CD14-positive monocyte (primary cell): ENCODE measurements at regions not wholly inside any gene's neighbourhood (a gene's known extent, or its start where the extent isn't known, plus 50 kb on each side); places are given as distances from the start of the nearest gene placed in this dataset.

ENCODE experiments used
- DNase-seq, 3 donors: peaks; one replicate each; pipeline ENCODE4 v3.0.0-alpha.2; 2011 to 2022
- H2AFZ ChIP-seq: 2 replicates; pipeline ENCODE4 v1.6.0; 2012; ENCODE audit warnings: mild to moderate bottlenecking, low read depth, low read length, inconsistent platforms; ENCODE audit not compliant: insufficient read depth, poor library complexity, severe bottlenecking
- H3K27ac ChIP-seq, 2 donors: 1 replicate in 1 of 2; 2 replicates in 1 of 2; pipeline ENCODE4 v1.5.1; 2012 to 2013; ENCODE audit warnings: low read length in 2 of 2, control low read depth in 1 of 2, inconsistent platforms in 1 of 2, low read depth in 1 of 2, mild to moderate bottlenecking in 1 of 2
- H3K27me3 ChIP-seq, 2 donors: one replicate each; pipeline versions ENCODE4 v1.6.0 to v1.6.1; 2011 to 2013; ENCODE audit warnings: low read length in 2 of 2; ENCODE audit not compliant: control insufficient read depth in 2 of 2, insufficient read depth in 2 of 2
- H3K36me3 ChIP-seq, 2 donors: replicated peaks in 1 of 2; 1 replicate in 1 of 2; 2 replicates in 1 of 2; pipeline versions ENCODE4 v1.5.1 to v1.6.1; 2012 to 2013; ENCODE audit warnings: low read length in 2 of 2, control low read depth in 1 of 2, inconsistent platforms in 1 of 2, mild to moderate bottlenecking in 1 of 2; ENCODE audit not compliant: insufficient read depth in 2 of 2, control insufficient read depth in 1 of 2
- H3K4me1 ChIP-seq, 2 donors: 1 replicate in 1 of 2; 2 replicates in 1 of 2; pipeline versions ENCODE4 v1.5.1 to v1.6.1; 2012 to 2013; ENCODE audit warnings: low read length in 2 of 2, control low read depth in 1 of 2, inconsistent platforms in 1 of 2, mild to moderate bottlenecking in 1 of 2, moderate library complexity in 1 of 2; ENCODE audit not compliant: insufficient read depth in 2 of 2, control insufficient read depth in 1 of 2
- H3K4me2 ChIP-seq: replicated peaks from 2 replicates; pipeline ENCODE3; 2012; ENCODE audit warnings: low read length, moderate library complexity, mild to moderate bottlenecking; ENCODE audit not compliant: poor library complexity, severe bottlenecking; ENCODE audit errors: extremely low read depth
- H3K4me3 ChIP-seq, 3 experiments: fragments of 200-600 bp in 1 of 3; sonication (generic) in 1 of 3; replicated peaks in 1 of 3; 1 replicate in 2 of 3; 2 replicates in 1 of 3; pipeline ENCODE4 v1.5.1; 2011 to 2013; ENCODE audit warnings: low read length in 3 of 3, mild to moderate bottlenecking in 3 of 3, control low read depth in 2 of 3, low read depth in 2 of 3, inconsistent platforms in 1 of 3, moderate library complexity in 1 of 3
- H3K79me2 ChIP-seq: 2 replicates; pipeline ENCODE4 v1.6.0; 2012; ENCODE audit warnings: mild to moderate bottlenecking, control low read depth, inconsistent platforms, low read length, moderate library complexity; ENCODE audit not compliant: insufficient read depth
- H3K9ac ChIP-seq: 2 replicates; pipeline ENCODE4 v1.6.0; 2017; ENCODE audit warnings: low read length, mild to moderate bottlenecking; ENCODE audit not compliant: insufficient read depth, poor library complexity, severe bottlenecking
- H3K9me3 ChIP-seq, 2 donors: replicated peaks in 1 of 2; 1 replicate in 1 of 2; 2 replicates in 1 of 2; pipeline versions ENCODE4 v1.5.1 to v1.6.1; 2012 to 2013; ENCODE audit warnings: low read length in 2 of 2, control low read depth in 1 of 2; ENCODE audit not compliant: control insufficient read depth in 1 of 2, insufficient read depth in 1 of 2
- H4K20me1 ChIP-seq: 2 replicates; pipeline ENCODE4 v1.6.0; 2012; ENCODE audit warnings: mild to moderate bottlenecking, low read length, control low read depth, moderate library complexity; ENCODE audit not compliant: insufficient read depth
- H3K27ac Mint-ChIP-seq, 7 donors: one replicate each; pipeline ENCODE4 v1.8.0; 2020; ENCODE audit warnings: mild to moderate bottlenecking in 7 of 7, mixed read lengths in 7 of 7, moderate library complexity in 6 of 7, inconsistent platforms in 2 of 7
- H3K27me3 Mint-ChIP-seq, 3 donors: one replicate each; pipeline ENCODE4 v1.8.0; 2021 to 2022; ENCODE audit warnings: low read depth in 3 of 3, mild to moderate bottlenecking in 3 of 3, mixed read lengths in 3 of 3, moderate library complexity in 3 of 3, inconsistent platforms in 1 of 3
- H3K36me3 Mint-ChIP-seq, 2 donors: one replicate each; pipeline ENCODE4 v1.8.0; 2020; ENCODE audit warnings: mixed read lengths in 2 of 2, inconsistent platforms in 1 of 2, mild to moderate bottlenecking in 1 of 2
- H3K4me1 Mint-ChIP-seq: one replicate; pipeline ENCODE4 v1.8.0; 2020; ENCODE audit warnings: mild to moderate bottlenecking, mixed read lengths
- H3K4me3 Mint-ChIP-seq, 2 donors: one replicate each; pipeline ENCODE4 v1.8.0; 2020; ENCODE audit warnings: mild to moderate bottlenecking in 2 of 2, mixed read lengths in 2 of 2, moderate library complexity in 1 of 2
- H3K9me3 Mint-ChIP-seq, 7 donors: one replicate each; pipeline ENCODE4 v1.8.0; 2020 to 2022; ENCODE audit warnings: mixed read lengths in 7 of 7, mild to moderate bottlenecking in 6 of 7, moderate library complexity in 6 of 7, inconsistent platforms in 2 of 7
- WGBS: methylation state at CpG from one replicate; pipeline ENCODE4 v1.1.5; 2013; ENCODE audit warnings: missing lambda C conversion rate; ENCODE audit not compliant: insufficient coverage; 5-methylcytosine and 5-hydroxymethylcytosine counted together
- intact Hi-C, 2 donors: fragments of 100-400 bp; cut with micrococcal nuclease; formaldehyde crosslinking; loops; one replicate each; pipeline versions ENCODE4 v1.15.0 to v1.15.1; 2023
- TF ChIP-seq, protein P1 (sequence below): fragments of 200-600 bp; IDR thresholded peaks from one replicate; pipeline ENCODE4 v1.8.0; 2022; ENCODE audit warnings: antibody characterized with exemption, mild to moderate bottlenecking

DNA sequence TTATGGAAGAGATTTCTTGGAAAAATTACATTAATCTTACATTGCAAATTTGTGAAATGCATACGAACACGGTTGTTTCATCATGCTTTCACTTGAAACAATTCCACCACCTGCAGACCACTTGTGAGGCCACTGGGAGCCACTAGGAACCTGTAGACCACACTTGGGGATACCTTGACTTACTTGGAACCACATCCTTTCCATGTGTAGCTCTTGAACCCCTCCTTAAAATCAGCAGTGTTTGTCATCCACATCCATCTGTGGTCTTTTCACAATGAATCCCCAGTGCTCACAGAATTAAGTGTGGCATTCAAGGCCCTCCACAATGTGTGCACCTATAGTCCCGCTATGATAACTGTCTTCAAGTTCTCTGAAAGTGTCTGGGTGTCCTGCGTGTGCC, 350.9 kb downstream of the MYCN start:
- H3K4me3 Mint-ChIP-seq: no peak overlapping the region
- no peaks in the 10 kb centered on the region for H3K36me3 ChIP-seq
- no peaks in the 10 kb centered on the region for H3K4me1 ChIP-seq
- H4K20me1 ChIP-seq: no peaks in the 10 kb centered on the region
- H3K4me3 ChIP-seq: no peak overlapping the region
- H3K27ac ChIP-seq: no peak overlapping the region
- no peaks in the 10 kb centered on the region for H3K36me3 Mint-ChIP-seq
- no peak for DNase-seq
- H3K79me2 ChIP-seq: no peaks in the 10 kb centered on the region
- H3K9me3 ChIP-seq: no peaks in the 10 kb centered on the region
- H3K9ac ChIP-seq: no peak overlapping the region
- H3K9me3 Mint-ChIP-seq: no peaks in the 10 kb centered on the region
- no peaks in the 10 kb centered on the region for H3K4me1 Mint-ChIP-seq
- H3K27me3 Mint-ChIP-seq: no peaks in the 10 kb centered on the region
- H3K27ac Mint-ChIP-seq: peak overlapping the region in 1 of 7 donors; percentile 27
- H2AFZ ChIP-seq: no peak overlapping the region
- intact Hi-C loops: no loop called here
- TF ChIP-seq, protein P1, sequence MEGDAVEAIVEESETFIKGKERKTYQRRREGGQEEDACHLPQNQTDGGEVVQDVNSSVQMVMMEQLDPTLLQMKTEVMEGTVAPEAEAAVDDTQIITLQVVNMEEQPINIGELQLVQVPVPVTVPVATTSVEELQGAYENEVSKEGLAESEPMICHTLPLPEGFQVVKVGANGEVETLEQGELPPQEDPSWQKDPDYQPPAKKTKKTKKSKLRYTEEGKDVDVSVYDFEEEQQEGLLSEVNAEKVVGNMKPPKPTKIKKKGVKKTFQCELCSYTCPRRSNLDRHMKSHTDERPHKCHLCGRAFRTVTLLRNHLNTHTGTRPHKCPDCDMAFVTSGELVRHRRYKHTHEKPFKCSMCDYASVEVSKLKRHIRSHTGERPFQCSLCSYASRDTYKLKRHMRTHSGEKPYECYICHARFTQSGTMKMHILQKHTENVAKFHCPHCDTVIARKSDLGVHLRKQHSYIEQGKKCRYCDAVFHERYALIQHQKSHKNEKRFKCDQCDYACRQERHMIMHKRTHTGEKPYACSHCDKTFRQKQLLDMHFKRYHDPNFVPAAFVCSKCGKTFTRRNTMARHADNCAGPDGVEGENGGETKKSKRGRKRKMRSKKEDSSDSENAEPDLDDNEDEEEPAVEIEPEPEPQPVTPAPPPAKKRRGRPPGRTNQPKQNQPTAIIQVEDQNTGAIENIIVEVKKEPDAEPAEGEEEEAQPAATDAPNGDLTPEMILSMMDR: no peak
- no peaks in the 10 kb centered on the region for H3K27me3 ChIP-seq
- no peak overlapping the region for H3K4me2 ChIP-seq
- 97% methylated on average over 4 of the region's 4 CpGs for WGBS

DNA sequence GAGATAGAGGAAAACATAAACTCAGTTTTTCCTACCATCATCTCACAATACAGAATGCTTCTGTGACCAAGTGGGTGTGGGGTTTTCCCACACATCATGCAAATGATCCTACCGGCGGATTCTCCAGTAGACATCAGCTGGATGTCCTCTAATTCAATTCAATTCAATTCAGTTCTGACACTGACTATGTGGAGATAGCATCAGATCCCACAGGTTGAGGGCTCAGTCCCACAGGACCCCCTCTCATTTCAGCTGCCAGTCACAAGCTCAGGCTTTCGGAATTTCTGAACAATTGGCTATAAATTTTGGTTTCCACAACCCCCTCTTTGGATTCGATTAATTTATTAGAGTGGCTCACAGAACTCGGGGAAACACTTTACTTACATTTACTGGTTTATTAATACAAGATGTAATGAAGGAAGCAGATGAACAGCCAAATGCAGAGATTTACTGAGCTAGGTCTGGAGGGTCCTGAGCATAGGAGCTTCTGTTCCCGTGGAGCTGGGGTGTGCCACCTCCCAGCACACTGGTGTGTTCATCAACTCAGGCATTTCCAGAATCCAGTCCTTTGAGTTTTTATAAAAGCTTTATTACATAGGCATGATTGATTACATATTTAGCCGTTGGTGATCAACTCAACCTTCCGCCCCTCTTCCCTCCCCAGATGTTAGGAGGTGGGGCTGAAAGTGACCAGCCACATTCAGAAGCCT, 350.1 kb downstream of the MYCN start:
- H3K79me2 ChIP-seq: no peaks in the 10 kb centered on the region
- TF ChIP-seq, protein P1: no peak
- no peak overlapping the region for H3K4me3 Mint-ChIP-seq
- intact Hi-C loops: no loop called here
- H4K20me1 ChIP-seq: no peaks in the 10 kb centered on the region
- H3K9me3 Mint-ChIP-seq: no peaks in the 10 kb centered on the region
- no peak overlapping the region for H3K27ac ChIP-seq
- no peaks in the 10 kb centered on the region for H3K36me3 ChIP-seq
- no peak overlapping the region for H2AFZ ChIP-seq
- no peak overlapping the region for H3K27ac Mint-ChIP-seq
- H3K9ac ChIP-seq: no peak overlapping the region
- H3K9me3 ChIP-seq: no peaks in the 10 kb centered on the region
- H3K4me1 Mint-ChIP-seq: no peaks in the 10 kb centered on the region
- 83% methylated on average over 2 of the region's 8 CpGs for WGBS
- no peak overlapping the region for H3K4me2 ChIP-seq
- H3K4me3 ChIP-seq: no peak overlapping the region
- H3K27me3 ChIP-seq: no peaks in the 10 kb centered on the region
- peaks cover 0 to 2% (median 0%) of the 10 kb centered on the region in 3 donors for H3K27me3 Mint-ChIP-seq
- DNase-seq: no peak
- no peaks in the 10 kb centered on the region for H3K36me3 Mint-ChIP-seq
- H3K4me1 ChIP-seq: no peaks in the 10 kb centered on the region
